Skeletal muscle tissue (tissue), 3 donors: ENCODE measurements at regions not wholly inside any gene's neighbourhood (a gene's known extent, or its start where the extent isn't known, plus 50 kb on each side); places are given as distances from the start of the nearest gene placed in this dataset.

Experiments
- H3K27ac ChIP-seq: one replicate; pipeline ENCODE4 v1.7.0; 2013; ENCODE audit warnings: mild to moderate bottlenecking, low read depth, low read length, inconsistent platforms
- H3K27me3 ChIP-seq, 3 donors: one replicate each; pipeline ENCODE4 v1.7.0; 2013; ENCODE audit warnings: low read length in 3 of 3; ENCODE audit not compliant: control insufficient read depth in 3 of 3, insufficient read depth in 3 of 3
- H3K36me3 ChIP-seq, 3 donors: one replicate each; pipeline ENCODE4 v1.7.0; 2013; ENCODE audit warnings: low read length in 3 of 3; ENCODE audit not compliant: control insufficient read depth in 3 of 3, insufficient read depth in 3 of 3
- H3K4me1 ChIP-seq, 3 donors: one replicate each; pipeline ENCODE4 v1.7.0; 2013; ENCODE audit warnings: low read length in 3 of 3, mild to moderate bottlenecking in 3 of 3; ENCODE audit not compliant: control insufficient read depth in 3 of 3, insufficient read depth in 3 of 3
- H3K4me3 ChIP-seq, 3 donors: one replicate each; pipeline ENCODE4 v1.7.0; 2013; ENCODE audit warnings: low read length in 3 of 3
- H3K9ac ChIP-seq, 3 donors: one replicate each; pipeline ENCODE4 v1.7.0; 2013; ENCODE audit warnings: low read length in 3 of 3, mild to moderate bottlenecking in 3 of 3, moderate library complexity in 2 of 3, low read depth in 1 of 3
- H3K9me3 ChIP-seq, 3 donors: one replicate each; pipeline ENCODE4 v1.7.0; 2013; ENCODE audit warnings: low read length in 3 of 3; ENCODE audit not compliant: control insufficient read depth in 3 of 3
- donor health status: Osteomylitis.

- Histone ChIP-seq H3K27me3 (no peaks in the 10 kb centered on the region), H3K27ac (no peak overlapping the region), H3K36me3 (no peaks in the 10 kb centered on the region), H3K9me3 (no peaks in the 10 kb centered on the region), H3K9ac (no peak overlapping the region), H3K4me1 (no peaks in the 10 kb centered on the region), H3K4me3 (no peak overlapping the region)
Observed at GRCh38 chr16:17998550-17998949, 338.0 kb downstream of the NPIPA8 start.

GRCh38 chr16:17994027-17994426 lies 342.5 kb downstream of the NPIPA8 start:
- H3K27me3 ChIP-seq, result peaks cover 0 to 10% (median 0%) of the 10 kb centered on the region in 3 donors
- no peak overlapping the region for H3K4me3 ChIP-seq
- H3K9me3 ChIP-seq, result no peaks in the 10 kb centered on the region
- no peak overlapping the region for H3K27ac ChIP-seq
- H3K4me1 ChIP-seq, result no peaks in the 10 kb centered on the region
- no peak overlapping the region for H3K9ac ChIP-seq
- H3K36me3 ChIP-seq, result no peaks in the 10 kb centered on the region

- no peaks in the 10 kb centered on the region for H3K4me1 ChIP-seq
- H3K27me3 ChIP-seq, result peaks cover 0 to 10% (median 0%) of the 10 kb centered on the region in 3 donors
- no peak overlapping the region for H3K27ac ChIP-seq
- no peaks in the 10 kb centered on the region for H3K9me3 ChIP-seq
- no peak overlapping the region for H3K9ac ChIP-seq
- H3K4me3 ChIP-seq, result no peak overlapping the region
- no peaks in the 10 kb centered on the region for H3K36me3 ChIP-seq
Observed at GRCh38 chr16:17992416-17992815, 344.1 kb downstream of the NPIPA8 start.

- no peak overlapping the region for H3K27ac ChIP-seq
- H3K27me3 ChIP-seq, result peaks cover 0 to 10% (median 0%) of the 10 kb centered on the region in 3 donors
- H3K36me3 ChIP-seq, result no peaks in the 10 kb centered on the region
- H3K9me3 ChIP-seq, result no peaks in the 10 kb centered on the region
- no peak overlapping the region for H3K9ac ChIP-seq
- H3K4me3 ChIP-seq, result no peak overlapping the region
- H3K4me1 ChIP-seq, result no peaks in the 10 kb centered on the region
Observed at GRCh38 chr16:17989255-17989654, 347.3 kb downstream of the NPIPA8 start.

- Histone ChIP-seq H3K27ac (no peak overlapping the region), H3K9ac (no peak overlapping the region), H3K4me1 (no peaks in the 10 kb centered on the region), H3K36me3 (no peaks in the 10 kb centered on the region), H3K27me3 (peaks cover 0 to 10% (median 0%) of the 10 kb centered on the region in 3 donors), H3K9me3 (no peaks in the 10 kb centered on the region), H3K4me3 (no peak overlapping the region)
Observed at GRCh38 chr16:17988839-17989238, 347.7 kb downstream of the NPIPA8 start.

- no peaks in the 10 kb centered on the region for H3K4me1 ChIP-seq
- no peak overlapping the region for H3K9ac ChIP-seq
- peaks cover 0 to 7% (median 0%) of the 10 kb centered on the region in 3 donors for H3K27me3 ChIP-seq
- H3K4me3 ChIP-seq, result no peak overlapping the region
- H3K27ac ChIP-seq, result no peak overlapping the region
- no peaks in the 10 kb centered on the region for H3K36me3 ChIP-seq
- no peaks in the 10 kb centered on the region for H3K9me3 ChIP-seq
Observed at GRCh38 chr16:17986991-17987390, 349.5 kb downstream of the NPIPA8 start.

- H3K4me1 ChIP-seq, result no peaks in the 10 kb centered on the region
- H3K36me3 ChIP-seq, result no peaks in the 10 kb centered on the region
- no peak overlapping the region for H3K27ac ChIP-seq
- H3K4me3 ChIP-seq, result no peak overlapping the region
- H3K9ac ChIP-seq, result no peak overlapping the region
- no peaks in the 10 kb centered on the region for H3K27me3 ChIP-seq
- no peaks in the 10 kb centered on the region for H3K9me3 ChIP-seq
Observed at GRCh38 chr16:17984810-17985209, 351.7 kb downstream of the NPIPA8 start.

GRCh38 chr16:17983847-17984639 lies 352.5 kb downstream of the NPIPA8 start:
- no peak overlapping the region for H3K4me3 ChIP-seq
- no peak overlapping the region for H3K9ac ChIP-seq

GRCh38 chr16:17983114-17983513 lies 353.4 kb downstream of the NPIPA8 start:
- H3K4me1 ChIP-seq, result no peaks in the 10 kb centered on the region
- no peaks in the 10 kb centered on the region for H3K27me3 ChIP-seq
- H3K36me3 ChIP-seq, result no peaks in the 10 kb centered on the region
- H3K4me3 ChIP-seq, result no peak overlapping the region
- H3K9ac ChIP-seq, result no peak overlapping the region
- no peak overlapping the region for H3K27ac ChIP-seq
- no peaks in the 10 kb centered on the region for H3K9me3 ChIP-seq

More at GRCh38 chr16:17983847-17984639, 352.5 kb downstream of the NPIPA8 start:
- no peak overlapping the region for H3K27ac ChIP-seq
- no peaks in the 10 kb centered on the region for H3K4me1 ChIP-seq
- no peaks in the 10 kb centered on the region for H3K27me3 ChIP-seq
- H3K9me3 ChIP-seq, result no peaks in the 10 kb centered on the region
- H3K36me3 ChIP-seq, result no peaks in the 10 kb centered on the region

- no peak overlapping the region for H3K27ac ChIP-seq
- peaks cover 0 to 3% (median 0%) of the 10 kb centered on the region in 3 donors for H3K27me3 ChIP-seq
- H3K9me3 ChIP-seq, result no peaks in the 10 kb centered on the region
- peaks cover 3 to 4% (median 4%) of the 10 kb centered on the region in 3 donors for H3K4me1 ChIP-seq
- no peak overlapping the region for H3K4me3 ChIP-seq
- H3K9ac ChIP-seq, result no peak overlapping the region
- no peaks in the 10 kb centered on the region for H3K36me3 ChIP-seq
Observed at GRCh38 chr16:17977260-17977659, 359.3 kb downstream of the NPIPA8 start.
